WTC11 (cell line): ENCODE measurements at regions not wholly inside any gene's neighbourhood (a gene's known extent, or its start where the extent isn't known, plus 50 kb on each side); places are given as distances from the start of the nearest gene placed in this dataset.
A peak's percentile ranks its signal among the peaks of the same experiment; 100 is the strongest.

Experiments
- ATAC-seq: fragments of 200-7000 bp; cut with Tn5 transposase; 2 replicates; pipeline ENCODE4 v1.10.0; 2021; ENCODE audit warnings: mild to moderate bottlenecking, moderate library complexity
- CTCF ChIA-PET: fragments of 300-600 bp; sonication (Branson Sonifier 250); formaldehyde crosslinking; loops from one replicate; lab custom pipeline; 2021; ENCODE audit warnings: antibody characterized with exemption; lab: Charles Lee
- POLR2A ChIA-PET: fragments of 350-600 bp; sonication (Branson Sonifier 250); formaldehyde crosslinking; loops from one replicate; lab custom pipeline; 2021; ENCODE audit warnings: antibody characterized with exemption; lab: Charles Lee
- DNase-seq: peaks from one replicate; pipeline ENCODE4 v3.0.0; 2021; ENCODE audit warnings: low spot score
- H3K27ac Mint-ChIP-seq: 2 replicates; pipeline ENCODE4 v1.8.0; 2021; ENCODE audit warnings: mixed read lengths
- H3K27me3 Mint-ChIP-seq: 2 replicates; pipeline ENCODE4 v1.8.0; 2021; ENCODE audit warnings: low read depth, mild to moderate bottlenecking, moderate library complexity, mixed read lengths
- H3K36me3 Mint-ChIP-seq: 2 replicates; pipeline ENCODE4 v1.8.0; 2021; ENCODE audit warnings: mixed read lengths
- H3K4me1 Mint-ChIP-seq: 2 replicates; pipeline ENCODE4 v1.8.0; 2022; ENCODE audit warnings: mixed read lengths
- H3K4me3 Mint-ChIP-seq: 2 replicates; pipeline ENCODE4 v1.8.0; 2021; ENCODE audit warnings: mild to moderate bottlenecking, moderate library complexity, mixed read lengths
- H3K9me3 Mint-ChIP-seq: 2 replicates; pipeline ENCODE4 v1.8.0; 2021; ENCODE audit warnings: mixed read lengths
- CBFB ChIP-seq: sonication (generic); formaldehyde crosslinking; IDR thresholded peaks from 2 replicates; pipeline ENCODE4 v1.8.1; 2022; ENCODE audit warnings: mild to moderate bottlenecking, low read depth, missing genetic modification reagents
- ELF4 ChIP-seq: sonication (generic); formaldehyde crosslinking; IDR thresholded peaks from 2 replicates; pipeline ENCODE4 v1.8.1; 2022; ENCODE audit warnings: low read depth, mild to moderate bottlenecking, moderate library complexity, missing genetic modification reagents
- FOXP1 ChIP-seq: sonication (generic); formaldehyde crosslinking; IDR thresholded peaks from 2 replicates; pipeline ENCODE4 v1.8.0; 2022; ENCODE audit warnings: missing genetic modification reagents, mild to moderate bottlenecking, moderate library complexity, borderline replicate concordance
- IRF2 ChIP-seq: sonication (generic); formaldehyde crosslinking; IDR thresholded peaks from 2 replicates; pipeline ENCODE4 v1.8.0; 2022; ENCODE audit warnings: low read depth, missing genetic modification reagents, borderline replicate concordance
- MYBL2 ChIP-seq: sonication (generic); formaldehyde crosslinking; IDR thresholded peaks from 2 replicates; pipeline ENCODE4 v1.8.1; 2023; ENCODE audit warnings: mild to moderate bottlenecking, moderate library complexity, missing genetic modification reagents
- NFATC4 ChIP-seq: fragments of 250-450 bp; sonication (Bioruptor Pico); IDR thresholded peaks from 2 replicates; pipeline ENCODE4 v1.9.0; 2021; ENCODE audit warnings: mild to moderate bottlenecking
- NFE2L1 ChIP-seq: sonication (generic); formaldehyde crosslinking; IDR thresholded peaks from 2 replicates; pipeline ENCODE4 v1.8.1; 2023; ENCODE audit warnings: missing genetic modification reagents
- NR3C1 ChIP-seq: sonication (generic); formaldehyde crosslinking; conservative IDR thresholded peaks from 2 replicates; pipeline ENCODE4 v1.8.1; 2023; ENCODE audit warnings: low read depth, mild to moderate bottlenecking, missing genetic modification reagents
- SP1 ChIP-seq: sonication (generic); formaldehyde crosslinking; conservative IDR thresholded peaks from 2 replicates; pipeline ENCODE4 v1.8.1; 2022; ENCODE audit warnings: missing genetic modification reagents
- TEAD1 ChIP-seq: sonication (generic); formaldehyde crosslinking; IDR thresholded peaks from 2 replicates; pipeline ENCODE4 v1.8.0; 2022; ENCODE audit warnings: mild to moderate bottlenecking, missing genetic modification reagents
- ZNF121 ChIP-seq: sonication (generic); formaldehyde crosslinking; IDR thresholded peaks from 2 replicates; pipeline ENCODE4 v1.8.0; 2023; ENCODE audit warnings: missing genetic modification reagents
- ZNF232 ChIP-seq: sonication (generic); formaldehyde crosslinking; IDR thresholded peaks from 2 replicates; pipeline ENCODE4 v1.8.0; 2022; ENCODE audit warnings: mild to moderate bottlenecking, missing genetic modification reagents
- ZNF416 ChIP-seq: fragments of 250-450 bp; sonication (Bioruptor Pico); IDR thresholded peaks from 2 replicates; pipeline ENCODE4 v1.9.0; 2021; ENCODE audit warnings: mild to moderate bottlenecking, inconsistent platforms
- TF ChIP-seq, protein P1 (sequence below): sonication (generic); formaldehyde crosslinking; IDR thresholded peaks from 2 replicates; pipeline ENCODE4 v1.8.0; 2023; ENCODE audit warnings: mild to moderate bottlenecking, missing genetic modification reagents
- TF ChIP-seq, protein P2 (sequence below): sonication (generic); formaldehyde crosslinking; IDR thresholded peaks from 2 replicates; pipeline ENCODE4 v1.8.1; 2022; ENCODE audit warnings: mild to moderate bottlenecking, missing genetic modification reagents, moderate library complexity, borderline replicate concordance
- TF ChIP-seq, protein P3 (sequence below): sonication (generic); formaldehyde crosslinking; IDR thresholded peaks from 2 replicates; pipeline ENCODE4 v1.8.0; 2022; ENCODE audit warnings: missing genetic modification reagents
- TF ChIP-seq, protein P4 (sequence below): sonication (generic); formaldehyde crosslinking; IDR thresholded peaks from 2 replicates; pipeline ENCODE4 v1.8.0; 2022; ENCODE audit warnings: mild to moderate bottlenecking, missing genetic modification reagents
- TF ChIP-seq, protein P5 (sequence below): sonication (generic); formaldehyde crosslinking; IDR thresholded peaks from 2 replicates; pipeline ENCODE4 v1.8.1; 2023; ENCODE audit warnings: mild to moderate bottlenecking, missing genetic modification reagents
- TF ChIP-seq, protein P6 (sequence below): sonication (generic); formaldehyde crosslinking; IDR thresholded peaks from 2 replicates; pipeline ENCODE4 v1.8.1; 2022; ENCODE audit warnings: mild to moderate bottlenecking, moderate library complexity, missing genetic modification reagents

DNA sequence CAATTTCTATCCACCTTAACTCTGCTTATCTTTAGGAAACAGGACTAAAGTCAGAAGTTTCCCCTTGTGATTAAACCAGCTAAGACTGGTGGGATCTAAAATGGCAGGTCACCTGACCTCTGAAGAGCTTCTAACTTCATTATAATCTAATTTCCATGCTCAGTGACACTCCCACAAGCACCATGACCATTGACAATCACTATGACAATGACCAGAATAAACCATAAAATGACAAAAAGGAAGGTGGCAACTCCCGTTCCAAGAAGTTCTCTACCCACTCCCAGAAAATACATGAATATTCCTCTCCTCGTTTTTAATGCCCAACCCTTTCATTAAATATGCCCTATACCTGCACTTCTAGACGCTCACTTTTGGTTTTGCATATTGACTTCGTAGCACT, 471.2 kb upstream of the CCDC54 start:
- Mint-ChIP-seq H3K9me3 (peaks cover 26% of the 10 kb centered on the region), H3K36me3 (peaks cover 38% of the 10 kb centered on the region), H3K27ac (no peak overlapping the region), H3K4me3 (no peak overlapping the region), H3K27me3 (no peaks in the 10 kb centered on the region), H3K4me1 (peaks cover 6% of the 10 kb centered on the region; the same call in 1 of the 2 replicates)
- ChIA-PET POLR2A (no interaction called here), CTCF (no interaction called here)
- TF ChIP-seq SP1 (CRISPR knock-in tag), result no peak
- no peak for TF ChIP-seq NR3C1 (CRISPR knock-in tag)
- TF ChIP-seq, protein P1, sequence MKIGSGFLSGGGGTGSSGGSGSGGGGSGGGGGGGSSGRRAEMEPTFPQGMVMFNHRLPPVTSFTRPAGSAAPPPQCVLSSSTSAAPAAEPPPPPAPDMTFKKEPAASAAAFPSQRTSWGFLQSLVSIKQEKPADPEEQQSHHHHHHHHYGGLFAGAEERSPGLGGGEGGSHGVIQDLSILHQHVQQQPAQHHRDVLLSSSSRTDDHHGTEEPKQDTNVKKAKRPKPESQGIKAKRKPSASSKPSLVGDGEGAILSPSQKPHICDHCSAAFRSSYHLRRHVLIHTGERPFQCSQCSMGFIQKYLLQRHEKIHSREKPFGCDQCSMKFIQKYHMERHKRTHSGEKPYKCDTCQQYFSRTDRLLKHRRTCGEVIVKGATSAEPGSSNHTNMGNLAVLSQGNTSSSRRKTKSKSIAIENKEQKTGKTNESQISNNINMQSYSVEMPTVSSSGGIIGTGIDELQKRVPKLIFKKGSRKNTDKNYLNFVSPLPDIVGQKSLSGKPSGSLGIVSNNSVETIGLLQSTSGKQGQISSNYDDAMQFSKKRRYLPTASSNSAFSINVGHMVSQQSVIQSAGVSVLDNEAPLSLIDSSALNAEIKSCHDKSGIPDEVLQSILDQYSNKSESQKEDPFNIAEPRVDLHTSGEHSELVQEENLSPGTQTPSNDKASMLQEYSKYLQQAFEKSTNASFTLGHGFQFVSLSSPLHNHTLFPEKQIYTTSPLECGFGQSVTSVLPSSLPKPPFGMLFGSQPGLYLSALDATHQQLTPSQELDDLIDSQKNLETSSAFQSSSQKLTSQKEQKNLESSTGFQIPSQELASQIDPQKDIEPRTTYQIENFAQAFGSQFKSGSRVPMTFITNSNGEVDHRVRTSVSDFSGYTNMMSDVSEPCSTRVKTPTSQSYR (CRISPR knock-in tag), result no peak
- TF ChIP-seq, protein P2, sequence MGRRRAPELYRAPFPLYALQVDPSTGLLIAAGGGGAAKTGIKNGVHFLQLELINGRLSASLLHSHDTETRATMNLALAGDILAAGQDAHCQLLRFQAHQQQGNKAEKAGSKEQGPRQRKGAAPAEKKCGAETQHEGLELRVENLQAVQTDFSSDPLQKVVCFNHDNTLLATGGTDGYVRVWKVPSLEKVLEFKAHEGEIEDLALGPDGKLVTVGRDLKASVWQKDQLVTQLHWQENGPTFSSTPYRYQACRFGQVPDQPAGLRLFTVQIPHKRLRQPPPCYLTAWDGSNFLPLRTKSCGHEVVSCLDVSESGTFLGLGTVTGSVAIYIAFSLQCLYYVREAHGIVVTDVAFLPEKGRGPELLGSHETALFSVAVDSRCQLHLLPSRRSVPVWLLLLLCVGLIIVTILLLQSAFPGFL (CRISPR knock-in tag), result no peak
- TF ChIP-seq MYBL2 (CRISPR knock-in tag), result no peak
- no peak for TF ChIP-seq ELF4
- TF ChIP-seq, protein P3, sequence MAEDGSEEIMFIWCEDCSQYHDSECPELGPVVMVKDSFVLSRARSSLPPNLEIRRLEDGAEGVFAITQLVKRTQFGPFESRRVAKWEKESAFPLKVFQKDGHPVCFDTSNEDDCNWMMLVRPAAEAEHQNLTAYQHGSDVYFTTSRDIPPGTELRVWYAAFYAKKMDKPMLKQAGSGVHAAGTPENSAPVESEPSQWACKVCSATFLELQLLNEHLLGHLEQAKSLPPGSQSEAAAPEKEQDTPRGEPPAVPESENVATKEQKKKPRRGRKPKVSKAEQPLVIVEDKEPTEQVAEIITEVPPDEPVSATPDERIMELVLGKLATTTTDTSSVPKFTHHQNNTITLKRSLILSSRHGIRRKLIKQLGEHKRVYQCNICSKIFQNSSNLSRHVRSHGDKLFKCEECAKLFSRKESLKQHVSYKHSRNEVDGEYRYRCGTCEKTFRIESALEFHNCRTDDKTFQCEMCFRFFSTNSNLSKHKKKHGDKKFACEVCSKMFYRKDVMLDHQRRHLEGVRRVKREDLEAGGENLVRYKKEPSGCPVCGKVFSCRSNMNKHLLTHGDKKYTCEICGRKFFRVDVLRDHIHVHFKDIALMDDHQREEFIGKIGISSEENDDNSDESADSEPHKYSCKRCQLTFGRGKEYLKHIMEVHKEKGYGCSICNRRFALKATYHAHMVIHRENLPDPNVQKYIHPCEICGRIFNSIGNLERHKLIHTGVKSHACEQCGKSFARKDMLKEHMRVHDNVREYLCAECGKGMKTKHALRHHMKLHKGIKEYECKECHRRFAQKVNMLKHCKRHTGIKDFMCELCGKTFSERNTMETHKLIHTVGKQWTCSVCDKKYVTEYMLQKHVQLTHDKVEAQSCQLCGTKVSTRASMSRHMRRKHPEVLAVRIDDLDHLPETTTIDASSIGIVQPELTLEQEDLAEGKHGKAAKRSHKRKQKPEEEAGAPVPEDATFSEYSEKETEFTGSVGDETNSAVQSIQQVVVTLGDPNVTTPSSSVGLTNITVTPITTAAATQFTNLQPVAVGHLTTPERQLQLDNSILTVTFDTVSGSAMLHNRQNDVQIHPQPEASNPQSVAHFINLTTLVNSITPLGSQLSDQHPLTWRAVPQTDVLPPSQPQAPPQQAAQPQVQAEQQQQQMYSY, result no peak
- TF ChIP-seq TEAD1, result no peak
- ATAC-seq (no peak), DNase-seq (no peak)

DNA sequence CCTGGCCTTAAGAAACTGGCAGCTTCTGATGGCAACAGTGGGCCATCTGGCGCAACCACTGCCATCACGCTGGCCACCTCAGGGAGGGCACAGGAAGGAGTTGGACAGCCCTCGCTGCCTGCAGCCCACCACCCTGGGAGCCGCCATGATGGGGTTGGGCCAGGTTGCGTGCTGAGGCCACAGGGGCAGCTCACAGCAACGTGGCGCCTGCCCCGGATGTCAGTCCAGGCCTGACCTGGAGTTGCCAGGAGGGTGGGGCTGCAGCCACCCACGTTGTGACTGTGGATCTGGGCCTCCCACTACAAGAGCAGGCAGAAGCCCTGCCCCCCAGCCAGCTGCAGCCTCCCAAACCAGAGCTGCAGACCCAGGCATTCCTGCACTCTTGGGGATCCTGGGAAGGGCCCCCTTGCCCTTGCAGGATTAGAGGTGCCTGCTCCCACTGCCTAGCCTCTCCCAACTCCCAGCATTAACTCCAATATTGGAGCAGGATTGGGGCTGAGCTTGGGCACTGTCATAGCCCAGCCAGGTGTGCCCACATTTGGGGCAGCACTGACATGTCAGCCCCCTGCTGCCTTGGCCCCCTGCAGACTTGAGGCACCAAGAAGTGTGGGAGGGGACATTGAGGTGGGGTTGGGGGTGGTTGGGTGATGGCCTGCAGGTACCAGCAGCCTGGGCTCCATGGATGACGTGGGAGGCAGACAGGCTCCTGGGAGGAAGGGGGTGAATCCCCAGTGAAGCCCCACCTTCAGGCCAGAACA, 468.9 kb upstream of the CCDC54 start:
- H3K27ac Mint-ChIP-seq, result no peak overlapping the region
- H3K9me3 Mint-ChIP-seq, result peaks cover 26% of the 10 kb centered on the region
- H3K4me3 Mint-ChIP-seq, result no peak overlapping the region
- TF ChIP-seq NFE2L1 (CRISPR knock-in tag) (no peak), FOXP1 (CRISPR knock-in tag) (0 out of 2 replicates have a peak, but pooled peaks have one; percentile 20)
- POLR2A ChIA-PET, result no interaction called here
- ATAC-seq (no peak), DNase-seq (no peak)
- CTCF ChIA-PET, result no interaction called here
- H3K36me3 Mint-ChIP-seq, result peaks cover 38% of the 10 kb centered on the region
- H3K4me1 Mint-ChIP-seq, result peaks cover 19% of the 10 kb centered on the region
- no peaks in the 10 kb centered on the region for H3K27me3 Mint-ChIP-seq

DNA sequence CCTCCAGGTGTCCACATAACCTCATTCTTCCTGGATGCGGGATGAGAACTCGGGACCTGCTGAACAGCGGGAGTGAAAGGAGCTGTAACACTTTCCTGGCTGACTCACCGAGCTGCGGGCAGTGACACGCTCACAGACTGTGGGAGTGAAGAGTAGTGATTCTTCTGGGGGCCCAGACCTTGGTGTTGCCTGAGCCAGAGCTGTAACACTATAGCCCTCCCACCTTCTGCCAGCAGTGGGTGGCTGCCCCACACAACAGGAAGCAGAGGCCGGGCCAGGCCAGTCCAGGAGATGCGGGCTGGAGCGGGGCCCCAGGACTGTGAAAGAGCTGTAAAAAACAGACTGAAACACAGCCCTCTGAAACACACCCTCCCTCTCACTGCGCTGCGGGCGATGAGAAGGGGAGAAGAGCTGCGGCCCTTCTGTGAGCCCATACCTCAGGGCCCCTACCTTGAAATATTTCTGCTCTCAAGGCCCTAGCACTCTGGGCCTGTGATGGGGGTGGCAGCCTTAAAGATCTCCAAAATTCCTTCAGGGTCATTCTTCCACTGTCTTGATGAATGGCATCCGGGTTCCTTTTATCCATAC, 464.0 kb upstream of the CCDC54 start:
- Mint-ChIP-seq H3K9me3 (peaks cover 19% of the 10 kb centered on the region), H3K27ac (peak overlapping the region; percentile 76), H3K4me1 (peaks cover 55% of the 10 kb centered on the region), H3K36me3 (peaks cover 18% of the 10 kb centered on the region), H3K27me3 (no peaks in the 10 kb centered on the region), H3K4me3 (peak overlapping the region; percentile 57)
- ChIA-PET POLR2A (no interaction called here), CTCF (interaction anchor here (0.7 to 1.3 kb wide), 4 partner anchors 10 to 304 kb away, joined by 3 to 6 read pairs (median 4); no protein-coding TSS in a partner anchor)
- ATAC-seq (peak; percentile 91), DNase-seq (peak; percentile 66)
- TF ChIP-seq CBFB, result 0 out of 2 replicates have a peak, but pooled peaks have one; percentile 46
- no peak for TF ChIP-seq IRF2 (CRISPR knock-in tag)
- TF ChIP-seq, protein P4, sequence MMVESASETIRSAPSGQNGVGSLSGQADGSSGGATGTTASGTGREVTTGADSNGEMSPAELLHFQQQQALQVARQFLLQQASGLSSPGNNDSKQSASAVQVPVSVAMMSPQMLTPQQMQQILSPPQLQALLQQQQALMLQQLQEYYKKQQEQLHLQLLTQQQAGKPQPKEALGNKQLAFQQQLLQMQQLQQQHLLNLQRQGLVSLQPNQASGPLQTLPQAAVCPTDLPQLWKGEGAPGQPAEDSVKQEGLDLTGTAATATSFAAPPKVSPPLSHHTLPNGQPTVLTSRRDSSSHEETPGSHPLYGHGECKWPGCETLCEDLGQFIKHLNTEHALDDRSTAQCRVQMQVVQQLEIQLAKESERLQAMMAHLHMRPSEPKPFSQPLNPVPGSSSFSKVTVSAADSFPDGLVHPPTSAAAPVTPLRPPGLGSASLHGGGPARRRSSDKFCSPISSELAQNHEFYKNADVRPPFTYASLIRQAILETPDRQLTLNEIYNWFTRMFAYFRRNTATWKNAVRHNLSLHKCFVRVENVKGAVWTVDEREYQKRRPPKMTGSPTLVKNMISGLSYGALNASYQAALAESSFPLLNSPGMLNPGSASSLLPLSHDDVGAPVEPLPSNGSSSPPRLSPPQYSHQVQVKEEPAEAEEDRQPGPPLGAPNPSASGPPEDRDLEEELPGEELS (CRISPR knock-in tag), result peak; percentile 48; the same call in 1 of the 2 replicates
- peak; percentile 35; the same call in 1 of the 2 replicates for TF ChIP-seq FOXP1 (CRISPR knock-in tag)
- TF ChIP-seq ZNF121 (CRISPR knock-in tag), result peak; percentile 91
- TF ChIP-seq, protein P5, sequence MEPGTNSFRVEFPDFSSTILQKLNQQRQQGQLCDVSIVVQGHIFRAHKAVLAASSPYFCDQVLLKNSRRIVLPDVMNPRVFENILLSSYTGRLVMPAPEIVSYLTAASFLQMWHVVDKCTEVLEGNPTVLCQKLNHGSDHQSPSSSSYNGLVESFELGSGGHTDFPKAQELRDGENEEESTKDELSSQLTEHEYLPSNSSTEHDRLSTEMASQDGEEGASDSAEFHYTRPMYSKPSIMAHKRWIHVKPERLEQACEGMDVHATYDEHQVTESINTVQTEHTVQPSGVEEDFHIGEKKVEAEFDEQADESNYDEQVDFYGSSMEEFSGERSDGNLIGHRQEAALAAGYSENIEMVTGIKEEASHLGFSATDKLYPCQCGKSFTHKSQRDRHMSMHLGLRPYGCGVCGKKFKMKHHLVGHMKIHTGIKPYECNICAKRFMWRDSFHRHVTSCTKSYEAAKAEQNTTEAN (CRISPR knock-in tag), result 0 out of 2 replicates have a peak, but pooled peaks have one; percentile 32
- no peak for TF ChIP-seq NFATC4
- TF ChIP-seq, protein P6, sequence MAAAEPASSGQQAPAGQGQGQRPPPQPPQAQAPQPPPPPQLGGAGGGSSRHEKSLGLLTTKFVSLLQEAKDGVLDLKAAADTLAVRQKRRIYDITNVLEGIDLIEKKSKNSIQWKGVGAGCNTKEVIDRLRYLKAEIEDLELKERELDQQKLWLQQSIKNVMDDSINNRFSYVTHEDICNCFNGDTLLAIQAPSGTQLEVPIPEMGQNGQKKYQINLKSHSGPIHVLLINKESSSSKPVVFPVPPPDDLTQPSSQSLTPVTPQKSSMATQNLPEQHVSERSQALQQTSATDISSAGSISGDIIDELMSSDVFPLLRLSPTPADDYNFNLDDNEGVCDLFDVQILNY (CRISPR knock-in tag), result no peak
- 0 out of 2 replicates have a peak, but pooled peaks have one; percentile 27 for TF ChIP-seq ZNF232 (CRISPR knock-in tag)
- no peak for TF ChIP-seq ZNF416
